GM23338 (cell line): ENCODE measurements at regions not wholly inside any gene's neighbourhood (a gene's known extent, or its start where the extent isn't known, plus 50 kb on each side); places are given as distances from the start of the nearest gene placed in this dataset.
A peak's percentile ranks its signal among the peaks of the same experiment; 100 is the strongest.

Experiments
- ATAC-seq: fragments of 200-7000 bp; cut with Tn5 transposase; 3 replicates; pipeline ENCODE4 v1.9.1; 2020
- DNase-seq: peaks from one replicate; pipeline ENCODE4 v3.0.0-alpha.2; 2015; ENCODE audit warnings: low spot score
- H2AFZ ChIP-seq: fragments of 200-600 bp; sonication (generic); 2 replicates; pipeline ENCODE4 v1.8.0; 2016; ENCODE audit warnings: antibody characterized with exemption, mild to moderate bottlenecking, moderate library complexity
- H3F3A ChIP-seq: fragments of 200-600 bp; sonication (generic); replicated peaks from 2 replicates; pipeline ENCODE4 v1.8.0; 2017; ENCODE audit warnings: antibody characterized with exemption, mixed run types, low read depth
- H3K27ac ChIP-seq: fragments of 200-600 bp; sonication (generic); 2 replicates; pipeline ENCODE4 v1.6.1; 2016; ENCODE audit warnings: low read depth
- H3K27me3 ChIP-seq: fragments of 200-600 bp; sonication (generic); 2 replicates; pipeline ENCODE4 v1.8.0; 2016; ENCODE audit warnings: mild to moderate bottlenecking, mixed run types, moderate library complexity; ENCODE audit not compliant: insufficient read depth
- H3K36me3 ChIP-seq: fragments of 200-600 bp; sonication (generic); 2 replicates; pipeline ENCODE4 v1.8.0; 2016; ENCODE audit warnings: mild to moderate bottlenecking; ENCODE audit not compliant: insufficient read depth
- H3K4me1 ChIP-seq: fragments of 200-600 bp; sonication (generic); 2 replicates; pipeline ENCODE4 v1.8.0; 2016; ENCODE audit warnings: mild to moderate bottlenecking, moderate library complexity; ENCODE audit not compliant: insufficient read depth
- H3K4me2 ChIP-seq: fragments of 200-600 bp; sonication (generic); 2 replicates; pipeline ENCODE4 v1.7.1; 2017; ENCODE audit warnings: mixed run types
- H3K4me3 ChIP-seq: fragments of 200-600 bp; sonication (generic); 2 replicates; pipeline ENCODE4 v1.6.1; 2016; ENCODE audit warnings: mixed run types
- H3K79me2 ChIP-seq: fragments of 200-600 bp; sonication (generic); replicated peaks from 2 replicates; pipeline ENCODE4 v1.8.0; 2017; ENCODE audit warnings: mild to moderate bottlenecking; ENCODE audit not compliant: insufficient read depth
- H3K9me2 ChIP-seq: fragments of 200-600 bp; sonication (generic); 2 replicates; pipeline ENCODE4 v1.8.0; 2017; ENCODE audit not compliant: insufficient read depth
- H4K20me1 ChIP-seq: fragments of 200-600 bp; sonication (generic); replicated peaks from 2 replicates; pipeline ENCODE4 v1.8.0; 2017; ENCODE audit warnings: mild to moderate bottlenecking; ENCODE audit not compliant: insufficient read depth
- H3K27ac Mint-ChIP-seq: 2 replicates; pipeline ENCODE4 v1.8.0; 2020; ENCODE audit warnings: inconsistent platforms, mild to moderate bottlenecking, moderate library complexity, mixed read lengths
- H3K27me3 Mint-ChIP-seq: 3 replicates; pipeline ENCODE4 v1.8.0; 2022; ENCODE audit warnings: low read depth, mild to moderate bottlenecking, moderate library complexity, mixed read lengths, inconsistent platforms; ENCODE audit not compliant: insufficient read depth, poor library complexity
- H3K36me3 Mint-ChIP-seq: 3 replicates; pipeline ENCODE4 v1.8.0; 2021; ENCODE audit warnings: low read depth, mild to moderate bottlenecking, inconsistent platforms, moderate library complexity, mixed read lengths
- H3K4me1 Mint-ChIP-seq: 3 replicates; pipeline ENCODE4 v1.8.0; 2020; ENCODE audit warnings: mild to moderate bottlenecking, inconsistent platforms, mixed read lengths
- H3K4me3 Mint-ChIP-seq: 3 replicates; pipeline ENCODE4 v1.8.0; 2021; ENCODE audit warnings: moderate library complexity, mild to moderate bottlenecking, inconsistent platforms, mixed read lengths
- H3K9me3 Mint-ChIP-seq: 3 replicates; pipeline ENCODE4 v1.8.0; 2020; ENCODE audit warnings: moderate library complexity, mild to moderate bottlenecking, inconsistent platforms, mixed read lengths
- CREB1 ChIP-seq: fragments of 250-450 bp; sonication (Bioruptor Pico); IDR thresholded peaks from 2 replicates; pipeline ENCODE4 v1.5.0; 2020; ENCODE audit warnings: low read depth, mild to moderate bottlenecking, moderate library complexity
- CTCF ChIP-seq, 2 experiments: fragments of 200-600 bp in 1 of 2; sonication (generic) in 1 of 2; conservative IDR thresholded peaks; 2 replicates each; pipeline versions ENCODE4 v1.5.1 to v1.6.1; 2016 to 2017; ENCODE audit warnings: antibody characterized with exemption in 2 of 2, low read depth in 2 of 2, mild to moderate bottlenecking in 2 of 2, moderate library complexity in 1 of 2
- EZH2 ChIP-seq: fragments of 200-600 bp; sonication (generic); IDR thresholded peaks from one replicate; pipeline ENCODE4 v1.8.0; 2017; ENCODE audit warnings: antibody characterized with exemption, mild to moderate bottlenecking, low read depth; ENCODE audit not compliant: unreplicated experiment
- EZH2phosphoT487 ChIP-seq: fragments of 200-600 bp; sonication (generic); IDR thresholded peaks from one replicate; pipeline ENCODE4 v1.8.1; 2018; ENCODE audit warnings: antibody characterized with exemption; ENCODE audit not compliant: unreplicated experiment
- JUNB ChIP-seq: IDR thresholded peaks from one replicate; pipeline ENCODE4 v1.6.1; 2016; ENCODE audit warnings: antibody characterized with exemption; ENCODE audit not compliant: unreplicated experiment
- POLR2AphosphoS5 ChIP-seq: IDR thresholded peaks from 2 replicates; pipeline ENCODE4 v1.6.1; 2016; ENCODE audit warnings: antibody characterized with exemption, low read depth
- STAT1 ChIP-seq: IDR thresholded peaks from one replicate; pipeline ENCODE4 v1.6.1; 2016; ENCODE audit warnings: antibody characterized with exemption; ENCODE audit not compliant: unreplicated experiment
- ZNF114 ChIP-seq: fragments of 250-450 bp; sonication (Bioruptor Pico); IDR thresholded peaks from 2 replicates; pipeline ENCODE4 v1.5.0; 2020; ENCODE audit warnings: mild to moderate bottlenecking, moderate library complexity
- ZNF331 ChIP-seq: fragments of 250-450 bp; sonication (Bioruptor Pico); IDR thresholded peaks from 2 replicates; pipeline ENCODE4 v1.5.0; 2020; ENCODE audit warnings: low read depth, mild to moderate bottlenecking, moderate library complexity
- ZNF462 ChIP-seq: fragments of 250-450 bp; sonication (Bioruptor Pico); IDR thresholded peaks from 2 replicates; pipeline ENCODE4 v1.5.0; 2020; ENCODE audit warnings: mild to moderate bottlenecking, moderate library complexity
- TF ChIP-seq, protein P1 (sequence below): IDR thresholded peaks from 2 replicates; pipeline ENCODE4 v1.6.1; 2016; ENCODE audit warnings: antibody characterized with exemption

DNA sequence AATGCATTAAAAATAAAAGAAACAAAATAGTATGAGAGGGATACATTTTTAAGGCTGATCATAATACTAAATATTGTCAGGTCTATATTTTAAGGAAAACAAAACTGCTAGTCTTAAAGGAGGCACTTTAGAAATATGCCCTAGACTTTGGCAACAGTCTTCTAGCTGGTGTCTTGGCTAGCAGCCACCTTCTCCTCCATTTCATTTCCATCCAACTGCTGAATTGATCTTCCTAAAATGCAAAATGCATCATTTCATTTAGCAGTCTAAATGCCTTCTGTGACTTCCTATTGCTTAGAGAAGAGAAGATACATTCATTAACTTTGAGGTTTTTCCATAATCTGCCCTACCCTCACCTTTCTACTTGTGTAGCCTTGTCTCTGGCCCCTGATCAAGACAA lies 1404.1 kb downstream of the CDH11 start (continued):
- TF ChIP-seq ZNF462 (CRISPR knock-in tag) (no peak), POLR2AphosphoS5 (no peak), JUNB (no peak), EZH2phosphoT487 (no peak)
- TF ChIP-seq, protein P1, sequence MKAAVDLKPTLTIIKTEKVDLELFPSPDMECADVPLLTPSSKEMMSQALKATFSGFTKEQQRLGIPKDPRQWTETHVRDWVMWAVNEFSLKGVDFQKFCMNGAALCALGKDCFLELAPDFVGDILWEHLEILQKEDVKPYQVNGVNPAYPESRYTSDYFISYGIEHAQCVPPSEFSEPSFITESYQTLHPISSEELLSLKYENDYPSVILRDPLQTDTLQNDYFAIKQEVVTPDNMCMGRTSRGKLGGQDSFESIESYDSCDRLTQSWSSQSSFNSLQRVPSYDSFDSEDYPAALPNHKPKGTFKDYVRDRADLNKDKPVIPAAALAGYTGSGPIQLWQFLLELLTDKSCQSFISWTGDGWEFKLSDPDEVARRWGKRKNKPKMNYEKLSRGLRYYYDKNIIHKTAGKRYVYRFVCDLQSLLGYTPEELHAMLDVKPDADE: no peak

DNA sequence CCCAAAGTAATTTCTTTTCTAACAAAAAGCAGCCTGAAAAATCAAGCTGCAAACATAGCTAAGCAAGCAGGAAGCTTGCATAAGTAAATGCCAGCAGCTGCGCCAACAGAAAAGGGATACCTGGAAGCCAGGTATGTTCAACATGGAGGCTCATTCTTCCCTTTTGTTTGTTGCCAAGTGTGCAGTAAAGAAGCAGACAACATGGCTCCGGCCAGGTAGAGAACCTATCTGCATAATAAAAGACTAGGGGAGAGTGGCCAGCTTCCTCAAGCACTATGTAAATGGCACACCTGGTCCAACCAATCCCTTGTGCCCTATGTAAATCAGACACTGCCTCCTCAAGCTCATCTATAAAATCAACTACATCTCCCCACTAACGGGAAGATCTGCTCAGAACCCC lies 1407.0 kb downstream of the CDH11 start:
- H3K36me3 ChIP-seq: no peaks in the 10 kb centered on the region
- peak; percentile 88 for DNase-seq
- no peaks in the 10 kb centered on the region for H3F3A ChIP-seq
- H2AFZ ChIP-seq: no peak overlapping the region
- no peaks in the 10 kb centered on the region; the same call in 1 of the 2 replicates for H3K4me1 ChIP-seq
- TF ChIP-seq STAT1: no peak
- TF ChIP-seq EZH2: no peak
- TF ChIP-seq CREB1 (CRISPR knock-in tag): no peak
- TF ChIP-seq ZNF114: no peak
- no peak for TF ChIP-seq ZNF331 (CRISPR knock-in tag)
- TF ChIP-seq, protein P1: no peak
- no peak for TF ChIP-seq CTCF (conservative IDR thresholded peaks at IDR 0.05; ENCODE audit: low read depth in 2 of 2)
- no peak for TF ChIP-seq POLR2AphosphoS5
- H3K27ac Mint-ChIP-seq: peak overlapping the region; percentile 68
- peaks cover 20% of the 10 kb centered on the region; the same call in 2 of the 3 replicates for H3K36me3 Mint-ChIP-seq
- no peaks in the 10 kb centered on the region for H3K27me3 ChIP-seq
- no peak overlapping the region for H3K4me3 ChIP-seq
- H3K4me2 ChIP-seq: no peak overlapping the region
- H4K20me1 ChIP-seq: no peaks in the 10 kb centered on the region
- peaks cover 13% of the 10 kb centered on the region; the same call in 2 of the 3 replicates for H3K9me3 Mint-ChIP-seq
- H3K27me3 Mint-ChIP-seq: no peaks in the 10 kb centered on the region
- peak overlapping the region; percentile 21; the same call in 1 of the 2 replicates for H3K27ac ChIP-seq
- ATAC-seq: peak; percentile 94
- no peak overlapping the region for H3K4me3 Mint-ChIP-seq
- H3K9me2 ChIP-seq: no peaks in the 10 kb centered on the region
- H3K4me1 Mint-ChIP-seq: peaks cover 19% of the 10 kb centered on the region
- no peaks in the 10 kb centered on the region for H3K79me2 ChIP-seq
